ENCODE measurements at regions not wholly inside any gene's neighbourhood (a gene's known extent, or its start where the extent isn't known, plus 50 kb on each side); places are given as distances from the start of the nearest gene placed in this dataset.
A peak's percentile ranks its signal among the peaks of the same experiment; 100 is the strongest.

GRCh38 chr4:18533262-18533775 is 511.8 kb upstream of the LCORL start:
- Histone ChIP-seq H3K9me3 (replicated peaks in 1 of 3) (no peaks in the 10 kb centered on the region), H3K27ac (no peak overlapping the region), H3K36me3 (replicated peaks in 1 of 2) (no peaks in the 10 kb centered on the region), H3K4me1 (replicated peaks in 1 of 2) (no peaks in the 10 kb centered on the region), H3K27me3 (no peaks in the 10 kb centered on the region), H3K4me3 (no peak overlapping the region)
- no peak for DNase-seq
- intact Hi-C loops (cut with DNase I) = no loop called here
- WGBS, 4 donors = 22 to 28% (median 23%) methylated on average over 3 of the region's 3 CpGs
- TF ChIP-seq POLR2A (IDR thresholded peaks at IDR 0.05) = no peak

GRCh38 chr4:18531731-18532130 is 510.2 kb upstream of the LCORL start:
- intact Hi-C loops (cut with DNase I) = no loop called here
- no peak overlapping the region for H3K27ac ChIP-seq
- no peak overlapping the region for H3K4me3 ChIP-seq
- H3K9me3 ChIP-seq (replicated peaks in 1 of 3) = no peaks in the 10 kb centered on the region
- TF ChIP-seq CTCF (IDR thresholded peaks at IDR 0.05) (no peak), POLR2A (IDR thresholded peaks at IDR 0.05) (no peak)
- no peaks in the 10 kb centered on the region for H3K27me3 ChIP-seq
- no peak for DNase-seq
- no peaks in the 10 kb centered on the region for H3K36me3 ChIP-seq (replicated peaks in 1 of 2)
- H3K4me1 ChIP-seq (replicated peaks in 1 of 2) = no peaks in the 10 kb centered on the region
- 82 to 89% (median 84%) methylated on average over 4 of the region's 4 CpGs for WGBS, 4 donors

- intact Hi-C loops (cut with DNase I) = no loop called here
- Histone ChIP-seq H3K4me1 (replicated peaks in 1 of 2) (no peaks in the 10 kb centered on the region), H3K9me3 (replicated peaks in 1 of 3) (no peaks in the 10 kb centered on the region), H3K36me3 (replicated peaks in 1 of 2) (no peaks in the 10 kb centered on the region), H3K27me3 (no peaks in the 10 kb centered on the region), H3K27ac (no peak overlapping the region), H3K4me3 (no peak overlapping the region)
- TF ChIP-seq CTCF (IDR thresholded peaks at IDR 0.05) (no peak), POLR2A (IDR thresholded peaks at IDR 0.05) (no peak)
- DNase-seq = no peak
Measured at GRCh38 chr4:18529482-18529881, 507.9 kb upstream of the LCORL start.

- TF ChIP-seq POLR2A (IDR thresholded peaks at IDR 0.05) (no peak), CTCF (IDR thresholded peaks at IDR 0.05) (no peak)
- WGBS, 4 donors = 30 to 54% (median 48%) methylated on average over 4 of the region's 4 CpGs
Measured at GRCh38 chr4:18524667-18525066, 503.1 kb upstream of the LCORL start.

GRCh38 chr4:18518098-18518497 is 496.5 kb upstream of the LCORL start:
- intact Hi-C loops (cut with DNase I) = no loop called here
- Histone ChIP-seq H3K4me3 (no peak overlapping the region), H3K27ac (no peak overlapping the region), H3K27me3 (no peaks in the 10 kb centered on the region), H3K4me1 (replicated peaks in 1 of 2) (no peaks in the 10 kb centered on the region), H3K9me3 (replicated peaks in 1 of 3) (no peaks in the 10 kb centered on the region), H3K36me3 (replicated peaks in 1 of 2) (no peaks in the 10 kb centered on the region)
- no peak for DNase-seq
- WGBS, 4 donors = 11 to 28% (median 17%) methylated on average over 3 of the region's 3 CpGs
- TF ChIP-seq CTCF (IDR thresholded peaks at IDR 0.05) (no peak), POLR2A (IDR thresholded peaks at IDR 0.05) (no peak)

More at GRCh38 chr4:18524667-18525066, 503.1 kb upstream of the LCORL start:
- intact Hi-C loops (cut with DNase I) = no loop called here
- Histone ChIP-seq H3K4me1 (replicated peaks in 1 of 2) (no peaks in the 10 kb centered on the region), H3K27me3 (no peaks in the 10 kb centered on the region), H3K9me3 (replicated peaks in 1 of 3) (no peaks in the 10 kb centered on the region), H3K27ac (no peak overlapping the region), H3K36me3 (replicated peaks in 1 of 2) (no peaks in the 10 kb centered on the region), H3K4me3 (no peak overlapping the region)
- peak; percentile 13 to 48 (median 21) for DNase-seq

All from adrenal gland (tissue), 9 donors.